Heart right ventricle (tissue), 16 donors: ENCODE measurements at regions not wholly inside any gene's neighbourhood (a gene's known extent, or its start where the extent isn't known, plus 50 kb on each side); places are given as distances from the start of the nearest gene placed in this dataset.
A peak's percentile ranks its signal among the peaks of the same experiment; 100 is the strongest.

Experiments used
- ATAC-seq, 8 donors: fragments of 200-7000 bp; cut with Tn5 transposase; one replicate each; pipeline ENCODE4 v1.9.1; 2020; ENCODE audit warnings: mild to moderate bottlenecking in 8 of 8, moderate library complexity in 8 of 8, moderate number of reproducible peaks in 1 of 8
- DNase-seq, 2 donors: peaks; one replicate each; pipeline ENCODE4 v3.0.0-alpha.2; 2020
- H3K27ac ChIP-seq, 10 donors: fragments of 200-600 bp; sonication (generic) in 2 of 10; one replicate each; pipeline versions ENCODE4 v1.5.0 to v1.8.0; 2020 to 2022; ENCODE audit warnings: mild to moderate bottlenecking in 3 of 10
- H3K27me3 ChIP-seq, 7 donors: fragments of 200-600 bp; one replicate each; pipeline ENCODE4 v1.8.0; 2021 to 2022; ENCODE audit warnings: mild to moderate bottlenecking in 2 of 7
- H3K36me3 ChIP-seq, 9 donors: fragments of 200-600 bp; sonication (generic) in 1 of 9; one replicate each; pipeline versions ENCODE4 v1.5.0 to v1.8.0; 2020 to 2022; ENCODE audit warnings: mild to moderate bottlenecking in 2 of 9
- H3K4me1 ChIP-seq, 9 donors: fragments of 200-600 bp; sonication (generic) in 1 of 9; one replicate each; pipeline versions ENCODE4 v1.5.0 to v1.8.0; 2020 to 2022; ENCODE audit warnings: mild to moderate bottlenecking in 4 of 9
- H3K4me3 ChIP-seq, 10 donors: fragments of 200-600 bp; sonication (generic) in 2 of 10; one replicate each; pipeline versions ENCODE4 v1.5.0 to v1.8.0; 2020 to 2022; ENCODE audit warnings: mild to moderate bottlenecking in 7 of 10, moderate library complexity in 2 of 10
- H3K9me3 ChIP-seq, 11 donors: fragments of 200-600 bp in 10 of 11; sonication (generic) in 2 of 11; one replicate each; pipeline versions ENCODE4 v1.5.0 to v1.8.0; 2013 to 2022; ENCODE audit warnings: mild to moderate bottlenecking in 2 of 11, control low read depth in 1 of 11, moderate library complexity in 1 of 11
- CTCF ChIP-seq, 9 donors: fragments of 200-600 bp; sonication (generic) in 2 of 9; IDR thresholded peaks; one replicate each; pipeline versions ENCODE4 v1.5.0 to v1.8.0; 2021 to 2022; ENCODE audit warnings: antibody characterized with exemption in 9 of 9, mild to moderate bottlenecking in 5 of 9, moderate library complexity in 1 of 9
- WGBS, 2 donors: extraction: QIAGEN DNeasy Blood & Tissue Kit; methylation state at CpG; one replicate each; pipeline ENCODE4 v1.1.7; 2013; ENCODE audit warnings: inconsistent platforms in 1 of 2; 5-methylcytosine and 5-hydroxymethylcytosine counted together
- intact Hi-C, 10 donors: fragments of 100-400 bp; cut with DNase I; formaldehyde crosslinking; loops; one replicate each; pipeline versions ENCODE4 v1.11.1 to v1.14.2; 2022
- donor health status: Arrhythmogenic right ventricular cardiomyopathy.
- donor health status: ischemic (EF 13 %, LVEDD 7.1; RV severe dilation, severe dysfunction).
- donor health status: healthy with polysubstance abuse.
- donor health status: DM: no; HTN: yes; CAD: no.
- donor health status: DM: no; HTN: no; CAD: no.
- donor health status: ischemic (EF 25% LVEDD 6.9; RV normal size, moderate dysfunction).
- donor health status: ischemic (EF 25% LVEDD 5.7; RV mildly dilated, moderate dysfunction).
- donor health status: healthy.
- donor health status: DM: yes; HTN: yes; CAD: no.
- donor health status: Ischemic cardiomyopathy.
- donor health status: ischemic (EF 35%, LVEDD 5.7; RV mildly dilated, moderate dysfunction).
- donor health status: nonischemic (EF 11% LVEDD 7.7; RV severe dilation, severe dysfunction).
- donor health status: DM: yes; HTN: yes; CAD: no.
- donor health status: PGD.
- donor health status: ischemic (EF 29% LVEDD 5.4; RV normal size, mild dysfunction).
- donor health status: nonischemic (EF 23%, LVEDD 6.1; RV moderate dilation, normal function).

- TF ChIP-seq CTCF (IDR thresholded peaks at IDR 0.05), result no peak
- intact Hi-C loops, result no loop called here
- ATAC-seq (no peak), DNase-seq (no peak)
- peaks cover 0 to 15% (median 0%) of the 10 kb centered on the region in 11 donors for H3K9me3 ChIP-seq
- H3K27ac ChIP-seq, result no peak overlapping the region
- H3K4me1 ChIP-seq, result no peaks in the 10 kb centered on the region
- H3K36me3 ChIP-seq, result no peaks in the 10 kb centered on the region
- no peaks in the 10 kb centered on the region for H3K27me3 ChIP-seq
- no peak overlapping the region for H3K4me3 ChIP-seq
These were observed 770.3 kb downstream of the KCTD16 start for GRCh38 chr5:144941004-144941403.

DNA sequence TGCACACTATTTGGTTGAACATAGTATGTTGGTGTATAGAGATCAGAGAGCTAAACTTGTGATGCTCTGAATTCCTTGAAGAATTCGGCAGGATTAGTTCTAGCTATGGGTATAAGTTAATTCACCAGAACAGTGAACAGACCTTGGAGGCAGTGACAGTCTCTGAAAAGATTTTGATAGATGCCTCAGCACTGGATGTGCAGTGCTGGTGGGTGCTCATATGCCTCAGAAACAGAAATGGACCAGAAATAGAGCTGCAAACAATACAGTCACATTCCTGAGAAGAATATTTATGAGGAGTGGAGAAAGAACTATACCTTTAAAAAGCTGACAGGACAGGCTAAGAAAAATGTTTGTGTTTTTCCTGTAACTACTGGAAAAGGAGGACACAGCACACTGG lies 747.7 kb downstream of the KCTD16 start:
- no peaks in the 10 kb centered on the region for H3K27me3 ChIP-seq
- no peak for DNase-seq
- no peaks in the 10 kb centered on the region for H3K9me3 ChIP-seq
- intact Hi-C loops, result no loop called here
- H3K27ac ChIP-seq, result no peak overlapping the region
- 75 to 78% methylated on average over 1 of the region's 1 CpG for WGBS, 2 donors
- H3K4me1 ChIP-seq, result no peaks in the 10 kb centered on the region
- TF ChIP-seq CTCF (IDR thresholded peaks at IDR 0.05), result no peak
- no peaks in the 10 kb centered on the region for H3K36me3 ChIP-seq
- H3K4me3 ChIP-seq, result no peak overlapping the region
- no peak for ATAC-seq

DNA sequence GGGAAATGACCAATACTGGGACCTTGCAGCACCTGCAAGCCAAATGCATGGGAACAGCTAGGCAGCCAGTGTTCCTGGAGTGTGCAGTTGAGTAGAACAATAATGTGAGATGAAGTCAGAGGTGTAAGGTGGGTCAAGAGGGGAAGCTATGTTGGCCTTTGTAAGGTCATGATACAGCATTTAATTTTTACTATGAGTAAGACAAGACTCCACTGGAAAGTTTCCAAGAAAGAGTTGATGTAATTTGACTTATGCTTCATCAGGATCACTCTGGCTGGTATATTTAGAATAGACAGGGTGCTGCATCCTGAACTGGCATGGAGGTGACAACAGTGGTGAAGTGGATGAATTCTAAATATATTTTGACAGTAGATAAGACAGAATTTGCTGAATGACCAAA lies 744.8 kb downstream of the KCTD16 start:
- intact Hi-C loops, result no loop called here
- Histone ChIP-seq H3K36me3 (no peaks in the 10 kb centered on the region), H3K9me3 (peaks cover 0 to 9% (median 2%) of the 10 kb centered on the region in 11 donors), H3K4me3 (no peak overlapping the region), H3K4me1 (no peaks in the 10 kb centered on the region), H3K27me3 (no peaks in the 10 kb centered on the region), H3K27ac (no peak overlapping the region)
- ATAC-seq, result peak in 1 of 8 donors; percentile 63
- TF ChIP-seq CTCF (IDR thresholded peaks at IDR 0.05), result no peak
- no peak for DNase-seq

GRCh38 chr5:144913661-144914060 lies 743.0 kb downstream of the KCTD16 start:
- no peaks in the 10 kb centered on the region for H3K27me3 ChIP-seq
- ATAC-seq, result no peak
- no peak overlapping the region for H3K27ac ChIP-seq
- no peak overlapping the region for H3K4me3 ChIP-seq
- peaks cover 0 to 11% (median 4%) of the 10 kb centered on the region in 11 donors for H3K9me3 ChIP-seq
- H3K36me3 ChIP-seq, result no peaks in the 10 kb centered on the region
- no peak for DNase-seq
- intact Hi-C loops, result no loop called here
- 61 to 72% methylated on average over 2 of the region's 2 CpGs for WGBS, 2 donors
- TF ChIP-seq CTCF (IDR thresholded peaks at IDR 0.05), result no peak
- no peaks in the 10 kb centered on the region for H3K4me1 ChIP-seq

- DNase-seq (no peak), ATAC-seq (no peak)
- WGBS, 2 donors, result 64 to 72% methylated on average over 2 of the region's 2 CpGs
- intact Hi-C loops, result no loop called here
- H3K27me3 ChIP-seq, result no peaks in the 10 kb centered on the region
- H3K4me3 ChIP-seq, result no peak overlapping the region
- H3K27ac ChIP-seq, result no peak overlapping the region
- H3K9me3 ChIP-seq, result peaks cover 0 to 18% (median 0%) of the 10 kb centered on the region in 11 donors
- no peak for TF ChIP-seq CTCF (IDR thresholded peaks at IDR 0.05)
- H3K36me3 ChIP-seq, result no peaks in the 10 kb centered on the region
- no peaks in the 10 kb centered on the region for H3K4me1 ChIP-seq
These were observed 725.8 kb downstream of the KCTD16 start for GRCh38 chr5:144896473-144896872.
